AG09319 (cell line): ENCODE measurements at regions not wholly inside any gene's neighbourhood (a gene's known extent, or its start where the extent isn't known, plus 50 kb on each side); places are given as distances from the start of the nearest gene placed in this dataset.

Experiments
- DNase-seq: peaks from one replicate; pipeline ENCODE4 v3.0.0-alpha.2; 2010; ENCODE audit warnings: low read depth; ENCODE audit errors: extremely low read depth
- TF ChIP-seq, protein P1 (sequence below): IDR thresholded peaks from 2 replicates; pipeline ENCODE4 v1.5.1; 2011; ENCODE audit warnings: low read depth, mild to moderate bottlenecking, inconsistent platforms, low read length, moderate library complexity

DNA sequence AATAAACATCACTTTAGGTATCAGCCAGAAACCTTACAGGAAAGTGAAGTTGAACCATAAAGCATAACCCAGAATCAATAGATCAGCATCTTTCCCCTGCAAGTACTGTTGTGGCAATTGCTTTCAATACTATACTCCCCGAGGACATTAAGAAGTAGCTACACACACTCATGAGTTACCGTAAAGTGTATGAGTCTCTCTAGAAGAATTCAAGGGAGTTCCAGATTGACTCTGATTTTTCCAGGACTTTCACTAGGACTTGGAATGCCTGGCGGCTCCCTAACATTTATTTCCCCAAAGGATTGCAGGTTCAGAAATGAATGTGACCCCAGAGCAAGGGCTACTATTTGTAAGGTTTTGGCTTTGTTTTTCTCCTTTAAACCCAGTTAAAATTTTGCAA lies 465.4 kb upstream of the MDGA2 start:
- TF ChIP-seq, protein P1, sequence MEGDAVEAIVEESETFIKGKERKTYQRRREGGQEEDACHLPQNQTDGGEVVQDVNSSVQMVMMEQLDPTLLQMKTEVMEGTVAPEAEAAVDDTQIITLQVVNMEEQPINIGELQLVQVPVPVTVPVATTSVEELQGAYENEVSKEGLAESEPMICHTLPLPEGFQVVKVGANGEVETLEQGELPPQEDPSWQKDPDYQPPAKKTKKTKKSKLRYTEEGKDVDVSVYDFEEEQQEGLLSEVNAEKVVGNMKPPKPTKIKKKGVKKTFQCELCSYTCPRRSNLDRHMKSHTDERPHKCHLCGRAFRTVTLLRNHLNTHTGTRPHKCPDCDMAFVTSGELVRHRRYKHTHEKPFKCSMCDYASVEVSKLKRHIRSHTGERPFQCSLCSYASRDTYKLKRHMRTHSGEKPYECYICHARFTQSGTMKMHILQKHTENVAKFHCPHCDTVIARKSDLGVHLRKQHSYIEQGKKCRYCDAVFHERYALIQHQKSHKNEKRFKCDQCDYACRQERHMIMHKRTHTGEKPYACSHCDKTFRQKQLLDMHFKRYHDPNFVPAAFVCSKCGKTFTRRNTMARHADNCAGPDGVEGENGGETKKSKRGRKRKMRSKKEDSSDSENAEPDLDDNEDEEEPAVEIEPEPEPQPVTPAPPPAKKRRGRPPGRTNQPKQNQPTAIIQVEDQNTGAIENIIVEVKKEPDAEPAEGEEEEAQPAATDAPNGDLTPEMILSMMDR, result no peak
- DNase-seq, result no peak

DNA sequence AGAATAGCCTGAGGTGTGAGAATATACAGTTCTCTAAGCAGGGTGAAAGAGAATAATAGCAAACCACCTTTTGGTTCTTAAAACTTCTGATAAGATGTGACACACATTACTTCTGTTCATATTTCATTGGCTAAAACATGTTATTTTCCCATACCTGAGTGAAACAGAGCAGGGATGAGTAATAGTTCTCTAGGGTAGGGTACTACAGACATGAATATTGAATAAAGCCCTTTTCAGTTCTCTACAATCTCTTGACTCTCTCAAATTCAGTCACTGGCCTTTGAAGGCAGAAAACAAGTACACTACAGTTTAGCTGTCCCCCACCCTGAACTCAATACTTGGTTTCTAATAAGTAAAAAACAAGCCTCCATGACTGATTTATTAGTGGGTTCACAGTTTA lies 454.1 kb upstream of the MDGA2 start:
- no peak for DNase-seq
- TF ChIP-seq, protein P1, result no peak

DNA sequence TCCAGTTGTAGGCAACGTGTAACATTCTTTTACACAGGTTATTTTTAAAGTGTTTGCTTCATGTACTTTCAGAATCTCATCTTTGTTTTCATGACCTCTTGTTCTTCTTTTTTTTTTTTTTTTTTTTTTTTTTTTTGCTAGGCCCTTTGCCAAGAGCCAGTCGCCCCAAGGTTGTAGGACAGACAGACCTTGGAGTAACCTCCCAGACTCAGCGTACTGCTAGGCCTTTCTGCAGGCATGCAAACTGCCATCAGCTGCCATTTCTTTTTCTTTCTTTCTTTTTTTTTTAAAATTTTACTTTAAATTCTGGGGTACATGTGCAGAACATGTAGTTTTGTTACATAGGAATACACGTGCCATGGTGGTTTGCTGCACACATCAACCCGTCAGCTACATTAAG lies 452.3 kb upstream of the MDGA2 start:
- DNase-seq, result no peak
- TF ChIP-seq, protein P1, result no peak

DNA sequence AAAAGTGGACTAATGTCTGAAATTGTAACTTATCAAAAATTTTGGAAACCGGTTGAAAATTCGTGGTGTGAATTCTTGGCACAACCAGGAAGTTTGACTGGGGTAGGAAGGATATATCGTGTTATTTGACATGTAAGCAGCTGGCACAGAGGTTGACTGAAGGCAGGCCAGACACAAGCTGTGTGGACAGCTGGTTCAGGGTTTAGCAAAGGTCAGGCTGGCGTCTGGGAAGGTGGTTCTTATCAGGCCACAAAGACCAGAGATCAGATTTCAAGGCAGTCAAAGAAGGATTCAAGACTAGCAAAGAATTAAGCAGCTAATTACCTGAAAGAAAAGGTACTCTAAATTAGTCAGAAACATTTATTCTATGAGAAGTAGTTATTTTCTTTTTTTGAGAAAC lies 450.2 kb upstream of the MDGA2 start:
- no peak for DNase-seq
- TF ChIP-seq, protein P1, result no peak

DNA sequence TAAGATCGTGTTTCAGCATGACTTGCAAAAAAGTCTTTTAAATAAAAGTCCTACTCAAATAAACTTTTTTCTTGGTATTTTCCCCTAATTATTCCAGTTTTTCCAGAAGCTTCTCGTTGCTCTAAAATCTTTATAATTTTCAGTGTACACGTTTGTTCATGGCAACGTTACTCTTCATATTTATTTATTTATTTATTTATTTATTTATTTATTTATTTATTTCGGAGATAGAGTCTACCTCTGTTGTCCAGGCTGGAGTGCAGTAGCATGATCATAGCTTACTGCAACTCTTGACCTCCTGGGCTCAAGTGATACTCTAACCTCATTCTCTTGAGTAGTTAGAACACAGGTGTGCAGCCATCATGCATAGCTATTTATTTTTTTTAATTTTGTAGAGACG lies 438.3 kb upstream of the MDGA2 start:
- DNase-seq, result no peak
- TF ChIP-seq, protein P1, result no peak

DNA sequence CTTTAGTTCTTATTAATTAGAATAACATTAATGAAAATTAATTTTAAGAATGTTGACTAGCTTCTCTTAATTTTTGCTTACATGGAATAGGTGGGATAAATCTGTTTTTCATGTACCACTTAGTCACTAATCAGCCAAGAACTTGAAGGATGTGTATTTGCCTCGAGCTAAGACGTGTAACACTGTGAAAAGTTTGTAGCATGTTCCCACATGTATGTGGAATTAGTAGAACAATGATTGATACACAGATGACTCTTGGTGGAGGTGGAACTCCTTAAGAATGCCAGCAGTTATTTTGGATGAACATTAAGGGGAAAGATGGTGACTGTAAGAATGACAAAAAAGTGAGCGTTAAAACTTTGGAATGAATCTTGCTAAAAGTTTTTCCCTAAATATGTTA lies 435.7 kb upstream of the MDGA2 start:
- TF ChIP-seq, protein P1, result no peak
- no peak for DNase-seq

DNA sequence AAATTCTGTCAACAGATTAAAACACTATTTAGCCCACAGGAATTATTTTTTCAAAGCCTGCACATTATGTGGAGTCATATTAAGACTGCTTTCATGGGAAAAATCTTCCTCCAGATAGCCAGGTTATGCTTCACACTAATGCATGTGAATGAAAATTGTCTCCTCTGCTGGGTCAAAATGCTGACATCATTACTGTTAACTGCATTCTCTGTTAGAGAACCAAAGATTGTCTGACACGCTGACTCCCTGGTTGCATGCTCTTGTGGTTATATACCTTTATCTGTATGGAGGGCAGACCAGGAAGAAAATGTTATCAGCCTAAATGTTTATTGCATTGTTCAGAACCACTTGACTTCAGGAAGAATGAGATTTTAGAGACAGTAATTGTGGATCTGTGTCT lies 432.2 kb upstream of the MDGA2 start:
- TF ChIP-seq, protein P1, result no peak

More for the DNA sequence above, 432.2 kb upstream of the MDGA2 start:
- DNase-seq, result no peak
